K562 (cell line): ENCODE measurements at regions not wholly inside any gene's neighbourhood (a gene's known extent, or its start where the extent isn't known, plus 50 kb on each side); places are given as distances from the start of the nearest gene placed in this dataset.

Source experiments
- ATAC-seq: fragments of 200-7000 bp; cut with Tn5 transposase; 3 replicates; pipeline ENCODE4 v1.9.1; 2020; ENCODE audit warnings: moderate library complexity
- BruUV-seq: library from RNA; stranded (reverse); fragments of 400-500 nt; replicated peaks from 2 replicates; lab custom pipeline; 2021; lab: Mats Ljungman, UMichigan
- CTCF ChIA-PET: fragments of 300-600 bp; formaldehyde crosslinking; extraction: SDS; loops from one replicate; lab custom pipeline; 2021; ENCODE audit warnings: low intra/inter-chr PET ratio; lab: Yijun Ruan, JAX
- POLR2A ChIA-PET: fragments of 300-600, 350-650 bp; sonication (Branson Sonifier 250); formaldehyde crosslinking; extraction: SDS; loops from one replicate; lab custom pipeline; 2021; ENCODE audit warnings: antibody characterized with exemption, inconsistent platforms; lab: Yijun Ruan, JAX
- DNase-seq, 4 experiments: peaks; one replicate each; pipeline versions ENCODE4 v3.0.0 to v3.0.0-alpha.2; 2011 to 2018; ENCODE audit warnings: low spot score in 3 of 4, mixed read lengths in 3 of 4; ENCODE audit errors: extremely low read depth in 1 of 4
- FAIRE-seq: peaks from 2 replicates; lab custom pipeline; 2011; peaks lifted over from hg19 to GRCh38; lab: Jason Lieb, UNC
- H2AFZ ChIP-seq: 2 replicates; pipeline ENCODE4 v1.6.0; 2011; ENCODE audit warnings: low read depth, low read length, control low read depth, inconsistent platforms
- H3K27ac ChIP-seq: fragments of 200-600 bp; 3 replicates; pipeline ENCODE4 v1.8.0; 2011; ENCODE audit warnings: low read depth, mild to moderate bottlenecking, control low read depth, inconsistent platforms, low read length, moderate library complexity, mixed read lengths; ENCODE audit errors: extremely low read depth
- H3K27me3 ChIP-seq, 2 experiments: fragments of 300-600 bp in 1 of 2; 2 replicates in 1 of 2; 3 replicates in 1 of 2; pipeline versions ENCODE4 v1.6.0 to v1.8.0; 2011; ENCODE audit warnings: inconsistent platforms in 2 of 2, low read length in 2 of 2, mild to moderate bottlenecking in 1 of 2, mixed read lengths in 1 of 2, moderate library complexity in 1 of 2; ENCODE audit not compliant: control insufficient read depth in 2 of 2, insufficient read depth in 2 of 2
- H3K36me3 ChIP-seq: fragments of 300-600 bp; 3 replicates; pipeline ENCODE4 v1.8.0; 2011; ENCODE audit warnings: mild to moderate bottlenecking, low read length, inconsistent platforms; ENCODE audit not compliant: control insufficient read depth, insufficient read depth
- H3K4me1 ChIP-seq, 2 experiments: fragments of 200-600 bp in 1 of 2; replicated peaks in 1 of 2; 2 replicates in 1 of 2; 3 replicates in 1 of 2; pipeline versions ENCODE4 v1.5.1 to v1.8.0; 2011; ENCODE audit warnings: inconsistent platforms in 2 of 2, low read length in 2 of 2, mild to moderate bottlenecking in 1 of 2, mixed read lengths in 1 of 2, moderate library complexity in 1 of 2; ENCODE audit not compliant: control insufficient read depth in 2 of 2, insufficient read depth in 2 of 2
- H3K4me2 ChIP-seq: 2 replicates; pipeline ENCODE4 v1.6.1; 2011; ENCODE audit warnings: low read length, control low read depth, inconsistent platforms, mixed read lengths; ENCODE audit not compliant: insufficient read depth
- H3K4me3 ChIP-seq: fragments of 200-600 bp; sonication (generic), shearing (Covaris generic); 2 replicates; pipeline ENCODE4 v1.5.1; 2016; ENCODE audit warnings: control low read depth, inconsistent platforms
- H3K79me2 ChIP-seq: fragments of 200-600 bp; 3 replicates; pipeline ENCODE4 v1.8.0; 2011; ENCODE audit warnings: low read length, inconsistent platforms; ENCODE audit not compliant: control insufficient read depth, insufficient read depth
- H3K9ac ChIP-seq, 2 experiments: 2 replicates each; pipeline versions ENCODE4 v1.6.0 to v1.6.1; 2011; ENCODE audit warnings: low read depth in 2 of 2, low read length in 2 of 2, control low read depth in 1 of 2, inconsistent platforms in 1 of 2, mild to moderate bottlenecking in 1 of 2, mixed read lengths in 1 of 2; ENCODE audit not compliant: insufficient read depth in 1 of 2
- H3K9me1 ChIP-seq: one replicate; pipeline ENCODE4 v1.6.0; 2011; ENCODE audit warnings: inconsistent platforms, mild to moderate bottlenecking, low read length, moderate library complexity; ENCODE audit not compliant: control insufficient read depth, insufficient read depth
- H3K9me3 ChIP-seq: replicated peaks from 2 replicates; pipeline ENCODE4 v1.5.1; 2011; ENCODE audit warnings: low read depth, low read length, inconsistent platforms; ENCODE audit not compliant: control insufficient read depth, insufficient read depth
- H4K20me1 ChIP-seq: replicated peaks from 2 replicates; pipeline ENCODE4 v1.6.1; 2011; ENCODE audit warnings: low read length, inconsistent platforms, mixed read lengths; ENCODE audit not compliant: control insufficient read depth, insufficient read depth
- BCL6 ChIP-seq: fragments of 250-450 bp; sonication (Bioruptor Pico); IDR thresholded peaks from 2 replicates; pipeline ENCODE4 v1.4.0; 2020
- CEBPB ChIP-seq: fragments of 450-650 bp; IDR thresholded peaks from 2 replicates; pipeline ENCODE4 v1.6.1; 2016; ENCODE audit warnings: missing genetic modification characterization, missing compliant biosample characterization
- DIDO1 ChIP-seq: fragments of 450-650 bp; IDR thresholded peaks from 2 replicates; pipeline ENCODE4 v1.6.1; 2016; ENCODE audit warnings: low read depth, missing biosample characterization, missing genetic modification characterization
- DPF2 ChIP-seq: fragments of 450-650 bp; IDR thresholded peaks from 2 replicates; pipeline ENCODE4 v1.6.1; 2016
- ELF2 ChIP-seq: fragments of 250-450 bp; sonication (Bioruptor Pico); IDR thresholded peaks from 2 replicates; pipeline ENCODE4 v1.5.0; 2021; ENCODE audit warnings: mild to moderate bottlenecking
- HNRNPK ChIP-seq: fragments of 200-400 bp; formaldehyde crosslinking; IDR thresholded peaks from one replicate; pipeline ENCODE4 v1.6.1; 2018; ENCODE audit warnings: mild to moderate bottlenecking, low read depth, low read length; ENCODE audit not compliant: poor library complexity, severe bottlenecking
- NCOA2 ChIP-seq, 2 experiments: fragments of 450-650 bp; IDR thresholded peaks; 2 replicates each; pipeline ENCODE4 v1.6.1; 2018; ENCODE audit warnings: mild to moderate bottlenecking in 2 of 2, moderate library complexity in 1 of 2; ENCODE audit not compliant: partially characterized antibody in 2 of 2
- PHB2 ChIP-seq: fragments of 450-650 bp; IDR thresholded peaks from 2 replicates; pipeline ENCODE4 v1.6.1; 2017; ENCODE audit warnings: low read depth
- RCOR1 ChIP-seq, 2 experiments: IDR thresholded peaks; 2 replicates each; pipeline ENCODE4 v1.6.1; 2012; ENCODE audit warnings: low read depth in 2 of 2, low read length in 2 of 2, borderline replicate concordance in 1 of 2, improper control_type of control experiment in 1 of 2
- SMAD1 ChIP-seq: fragments of 150-350 bp; IDR thresholded peaks from 2 replicates; pipeline ENCODE4 v1.6.1; 2014; ENCODE audit warnings: low read length, low read depth; ENCODE audit not compliant: partially characterized antibody
- SMARCC2 ChIP-seq: fragments of 450-650 bp; IDR thresholded peaks from 2 replicates; pipeline ENCODE4 v1.6.1; 2017; ENCODE audit warnings: antibody characterized with exemption, moderate library complexity, mild to moderate bottlenecking, low read depth
- SRSF3 ChIP-seq: fragments of 200-400 bp; formaldehyde crosslinking; IDR thresholded peaks from 2 replicates; pipeline ENCODE4 v1.6.1; 2016; ENCODE audit warnings: mild to moderate bottlenecking, low read length, moderate library complexity; ENCODE audit not compliant: insufficient read depth
- XRCC5 ChIP-seq: fragments of 200-400 bp; formaldehyde crosslinking; IDR thresholded peaks from 2 replicates; pipeline ENCODE4 v1.6.1; 2017; ENCODE audit warnings: low read depth, mild to moderate bottlenecking, low read length
- ZKSCAN3 ChIP-seq: fragments of 250-450 bp; sonication (Bioruptor Pico); IDR thresholded peaks from 2 replicates; pipeline ENCODE4 v1.4.0; 2020
- WGBS: fragments of 100-300 bp; shearing (Covaris generic); methylation state at CpG from one replicate; pipeline ENCODE4 v1.1.6; 2016; ENCODE audit warnings: low coverage, mixed read lengths; ENCODE audit not compliant: insufficient coverage; ENCODE audit errors: missing lambda C conversion rate; 5-methylcytosine and 5-hydroxymethylcytosine counted together
- in situ Hi-C: fragments of 300-500 bp; cut with MboI; formaldehyde crosslinking; loops from 4 replicates; pipeline ENCODE4 v1.15.0; 2018; ENCODE audit warnings: inconsistent platforms, mixed read lengths
- intact Hi-C: fragments of 100-400 bp; cut with micrococcal nuclease; formaldehyde crosslinking; loops from 2 replicates; pipeline ENCODE4 v1.14.2; 2022
- TF ChIP-seq, protein P1 (sequence below), 2 experiments: fragments of 150-350 bp in 1 of 2; IDR thresholded peaks; 2 replicates each; pipeline ENCODE4 v1.6.1; 2012 to 2016; ENCODE audit warnings: low read depth in 2 of 2, low read length in 2 of 2, mild to moderate bottlenecking in 1 of 2, moderate library complexity in 1 of 2
- TF ChIP-seq, protein P2 (sequence below): fragments of 250-450 bp; sonication (Bioruptor Pico); IDR thresholded peaks from 2 replicates; pipeline ENCODE4 v1.5.0; 2022; ENCODE audit warnings: mild to moderate bottlenecking
- TF ChIP-seq, protein P3 (sequence below): fragments of 250-450 bp; sonication (Bioruptor Pico); IDR thresholded peaks from 2 replicates; pipeline ENCODE4 v1.9.0; 2021; ENCODE audit warnings: mild to moderate bottlenecking
- TF ChIP-seq, protein P4 (sequence below): fragments of 250-450 bp; sonication (Bioruptor Pico); IDR thresholded peaks from 2 replicates; pipeline ENCODE4 v1.8.0; 2022; ENCODE audit warnings: moderate library complexity, mild to moderate bottlenecking, inconsistent platforms

DNA sequence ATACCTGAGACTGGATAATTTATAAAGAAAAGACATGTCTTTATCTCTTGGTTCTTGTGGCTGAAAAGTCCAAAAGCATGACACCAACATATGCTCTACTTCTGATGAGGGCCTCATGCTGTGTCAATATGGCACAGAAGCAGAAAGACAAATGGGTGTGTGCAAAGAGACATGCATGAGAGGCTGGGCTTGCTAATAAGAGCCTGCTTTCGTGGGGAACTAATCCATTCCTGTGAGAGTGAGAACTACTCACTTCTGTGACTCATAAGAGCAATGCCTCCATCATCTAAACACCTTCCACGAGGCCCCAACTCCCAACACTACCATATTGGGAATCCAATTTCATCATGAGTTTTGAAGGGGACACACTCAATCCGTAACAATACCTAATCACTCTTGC lies 340.0 kb upstream of the DUSP10 start:
- Histone ChIP-seq H3K27ac (no peak overlapping the region), H3K27me3 (no peaks in the 10 kb centered on the region), H3K9me1 (no peaks in the 10 kb centered on the region), H3K9me3 (no peaks in the 10 kb centered on the region), H3K36me3 (no peaks in the 10 kb centered on the region), H3K4me1 (no peaks in the 10 kb centered on the region), H4K20me1 (no peaks in the 10 kb centered on the region), H2AFZ (no peak overlapping the region), H3K4me2 (no peak overlapping the region), H3K79me2 (no peaks in the 10 kb centered on the region), H3K9ac (no peak overlapping the region), H3K4me3 (no peak overlapping the region)
- FAIRE-seq (no peak), ATAC-seq (no peak), DNase-seq (no peak)
- BruUV-seq = no TSS peak
- ChIA-PET POLR2A (no interaction called here), CTCF (no interaction called here)
- intact Hi-C loops = no loop called here
- 0% methylated on average over 3 of the region's 3 CpGs for WGBS
- in situ Hi-C loops = no loop called here
- no peak for TF ChIP-seq SMAD1
- no peak for TF ChIP-seq XRCC5
- TF ChIP-seq, protein P1, sequence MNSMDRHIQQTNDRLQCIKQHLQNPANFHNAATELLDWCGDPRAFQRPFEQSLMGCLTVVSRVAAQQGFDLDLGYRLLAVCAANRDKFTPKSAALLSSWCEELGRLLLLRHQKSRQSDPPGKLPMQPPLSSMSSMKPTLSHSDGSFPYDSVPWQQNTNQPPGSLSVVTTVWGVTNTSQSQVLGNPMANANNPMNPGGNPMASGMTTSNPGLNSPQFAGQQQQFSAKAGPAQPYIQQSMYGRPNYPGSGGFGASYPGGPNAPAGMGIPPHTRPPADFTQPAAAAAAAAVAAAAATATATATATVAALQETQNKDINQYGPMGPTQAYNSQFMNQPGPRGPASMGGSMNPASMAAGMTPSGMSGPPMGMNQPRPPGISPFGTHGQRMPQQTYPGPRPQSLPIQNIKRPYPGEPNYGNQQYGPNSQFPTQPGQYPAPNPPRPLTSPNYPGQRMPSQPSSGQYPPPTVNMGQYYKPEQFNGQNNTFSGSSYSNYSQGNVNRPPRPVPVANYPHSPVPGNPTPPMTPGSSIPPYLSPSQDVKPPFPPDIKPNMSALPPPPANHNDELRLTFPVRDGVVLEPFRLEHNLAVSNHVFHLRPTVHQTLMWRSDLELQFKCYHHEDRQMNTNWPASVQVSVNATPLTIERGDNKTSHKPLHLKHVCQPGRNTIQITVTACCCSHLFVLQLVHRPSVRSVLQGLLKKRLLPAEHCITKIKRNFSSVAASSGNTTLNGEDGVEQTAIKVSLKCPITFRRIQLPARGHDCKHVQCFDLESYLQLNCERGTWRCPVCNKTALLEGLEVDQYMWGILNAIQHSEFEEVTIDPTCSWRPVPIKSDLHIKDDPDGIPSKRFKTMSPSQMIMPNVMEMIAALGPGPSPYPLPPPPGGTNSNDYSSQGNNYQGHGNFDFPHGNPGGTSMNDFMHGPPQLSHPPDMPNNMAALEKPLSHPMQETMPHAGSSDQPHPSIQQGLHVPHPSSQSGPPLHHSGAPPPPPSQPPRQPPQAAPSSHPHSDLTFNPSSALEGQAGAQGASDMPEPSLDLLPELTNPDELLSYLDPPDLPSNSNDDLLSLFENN (IDR thresholded peaks at IDR 0.05; ENCODE audit: low read depth in 2 of 2, low read length in 2 of 2) = no peak
- TF ChIP-seq CEBPB (tag) = no peak
- TF ChIP-seq HNRNPK = no peak
- no peak for TF ChIP-seq SMARCC2
- TF ChIP-seq DPF2 = no peak
- TF ChIP-seq SRSF3 = no peak
- TF ChIP-seq ELF2 = no peak
- TF ChIP-seq, protein P2, sequence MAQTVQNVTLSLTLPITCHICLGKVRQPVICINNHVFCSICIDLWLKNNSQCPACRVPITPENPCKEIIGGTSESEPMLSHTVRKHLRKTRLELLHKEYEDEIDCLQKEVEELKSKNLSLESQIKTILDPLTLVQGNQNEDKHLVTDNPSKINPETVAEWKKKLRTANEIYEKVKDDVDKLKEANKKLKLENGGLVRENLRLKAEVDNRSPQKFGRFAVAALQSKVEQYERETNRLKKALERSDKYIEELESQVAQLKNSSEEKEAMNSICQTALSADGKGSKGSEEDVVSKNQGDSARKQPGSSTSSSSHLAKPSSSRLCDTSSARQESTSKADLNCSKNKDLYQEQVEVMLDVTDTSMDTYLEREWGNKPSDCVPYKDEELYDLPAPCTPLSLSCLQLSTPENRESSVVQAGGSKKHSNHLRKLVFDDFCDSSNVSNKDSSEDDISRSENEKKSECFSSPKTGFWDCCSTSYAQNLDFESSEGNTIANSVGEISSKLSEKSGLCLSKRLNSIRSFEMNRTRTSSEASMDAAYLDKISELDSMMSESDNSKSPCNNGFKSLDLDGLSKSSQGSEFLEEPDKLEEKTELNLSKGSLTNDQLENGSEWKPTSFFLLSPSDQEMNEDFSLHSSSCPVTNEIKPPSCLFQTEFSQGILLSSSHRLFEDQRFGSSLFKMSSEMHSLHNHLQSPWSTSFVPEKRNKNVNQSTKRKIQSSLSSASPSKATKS (CRISPR knock-in tag) = no peak
- no peak for TF ChIP-seq RCOR1 (IDR thresholded peaks at IDR 0.05; ENCODE audit: borderline replicate concordance in 1 of 2, low read depth in 2 of 2, low read length in 2 of 2)
- no peak for TF ChIP-seq NCOA2 (IDR thresholded peaks at IDR 0.05; ENCODE audit: partially characterized antibody in 2 of 2)
- TF ChIP-seq ZKSCAN3 (CRISPR knock-in tag) = no peak
- TF ChIP-seq, protein P3, sequence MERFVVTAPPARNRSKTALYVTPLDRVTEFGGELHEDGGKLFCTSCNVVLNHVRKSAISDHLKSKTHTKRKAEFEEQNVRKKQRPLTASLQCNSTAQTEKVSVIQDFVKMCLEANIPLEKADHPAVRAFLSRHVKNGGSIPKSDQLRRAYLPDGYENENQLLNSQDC (CRISPR knock-in tag) = no peak
- TF ChIP-seq PHB2 = no peak
- no peak for TF ChIP-seq BCL6 (CRISPR knock-in tag)
- no peak for TF ChIP-seq DIDO1
- TF ChIP-seq, protein P4, sequence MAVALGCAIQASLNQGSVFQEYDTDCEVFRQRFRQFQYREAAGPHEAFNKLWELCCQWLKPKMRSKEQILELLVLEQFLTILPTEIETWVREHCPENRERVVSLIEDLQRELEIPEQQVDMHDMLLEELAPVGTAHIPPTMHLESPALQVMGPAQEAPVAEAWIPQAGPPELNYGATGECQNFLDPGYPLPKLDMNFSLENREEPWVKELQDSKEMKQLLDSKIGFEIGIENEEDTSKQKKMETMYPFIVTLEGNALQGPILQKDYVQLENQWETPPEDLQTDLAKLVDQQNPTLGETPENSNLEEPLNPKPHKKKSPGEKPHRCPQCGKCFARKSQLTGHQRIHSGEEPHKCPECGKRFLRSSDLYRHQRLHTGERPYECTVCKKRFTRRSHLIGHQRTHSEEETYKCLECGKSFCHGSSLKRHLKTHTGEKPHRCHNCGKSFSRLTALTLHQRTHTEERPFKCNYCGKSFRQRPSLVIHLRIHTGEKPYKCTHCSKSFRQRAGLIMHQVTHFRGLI = no peak
